ENCODE measurements at regions not wholly inside any gene's neighbourhood (a gene's known extent, or its start where the extent isn't known, plus 50 kb on each side); places are given as distances from the start of the nearest gene placed in this dataset.

GRCh38 chr11:97683733-97684132, 1293.9 kb downstream of the JRKL start:
- TF ChIP-seq CTCF (IDR thresholded peaks at IDR 0.05) (no peak), POLR2A (IDR thresholded peaks at IDR 0.05) (no peak), POLR2AphosphoS5 (IDR thresholded peaks at IDR 0.05) (no peak)

Data from breast epithelium (tissue), 3 donors.